K562 (cell line): ENCODE measurements at regions not wholly inside any gene's neighbourhood (a gene's known extent, or its start where the extent isn't known, plus 50 kb on each side); places are given as distances from the start of the nearest gene placed in this dataset.

Source experiments
- ATAC-seq: fragments of 200-7000 bp; cut with Tn5 transposase; 3 replicates; pipeline ENCODE4 v1.9.1; 2020; ENCODE audit warnings: moderate library complexity
- BruUV-seq: library from RNA; stranded (reverse); fragments of 400-500 nt; replicated peaks from 2 replicates; lab custom pipeline; 2021; lab: Mats Ljungman, UMichigan
- CTCF ChIA-PET: fragments of 300-600 bp; formaldehyde crosslinking; extraction: SDS; loops from one replicate; lab custom pipeline; 2021; ENCODE audit warnings: low intra/inter-chr PET ratio; lab: Yijun Ruan, JAX
- POLR2A ChIA-PET: fragments of 300-600, 350-650 bp; sonication (Branson Sonifier 250); formaldehyde crosslinking; extraction: SDS; loops from one replicate; lab custom pipeline; 2021; ENCODE audit warnings: antibody characterized with exemption, inconsistent platforms; lab: Yijun Ruan, JAX
- DNase-seq, 4 experiments: peaks; one replicate each; pipeline versions ENCODE4 v3.0.0 to v3.0.0-alpha.2; 2011 to 2018; ENCODE audit warnings: low spot score in 3 of 4, mixed read lengths in 3 of 4; ENCODE audit errors: extremely low read depth in 1 of 4
- FAIRE-seq: peaks from 2 replicates; lab custom pipeline; 2011; peaks lifted over from hg19 to GRCh38; lab: Jason Lieb, UNC
- H2AFZ ChIP-seq: 2 replicates; pipeline ENCODE4 v1.6.0; 2011; ENCODE audit warnings: low read depth, low read length, control low read depth, inconsistent platforms
- H3K27ac ChIP-seq: fragments of 200-600 bp; 3 replicates; pipeline ENCODE4 v1.8.0; 2011; ENCODE audit warnings: low read depth, mild to moderate bottlenecking, control low read depth, inconsistent platforms, low read length, moderate library complexity, mixed read lengths; ENCODE audit errors: extremely low read depth
- H3K27me3 ChIP-seq, 2 experiments: fragments of 300-600 bp in 1 of 2; 2 replicates in 1 of 2; 3 replicates in 1 of 2; pipeline versions ENCODE4 v1.6.0 to v1.8.0; 2011; ENCODE audit warnings: inconsistent platforms in 2 of 2, low read length in 2 of 2, mild to moderate bottlenecking in 1 of 2, mixed read lengths in 1 of 2, moderate library complexity in 1 of 2; ENCODE audit not compliant: control insufficient read depth in 2 of 2, insufficient read depth in 2 of 2
- H3K36me3 ChIP-seq: fragments of 300-600 bp; 3 replicates; pipeline ENCODE4 v1.8.0; 2011; ENCODE audit warnings: mild to moderate bottlenecking, low read length, inconsistent platforms; ENCODE audit not compliant: control insufficient read depth, insufficient read depth
- H3K4me1 ChIP-seq, 2 experiments: fragments of 200-600 bp in 1 of 2; replicated peaks in 1 of 2; 2 replicates in 1 of 2; 3 replicates in 1 of 2; pipeline versions ENCODE4 v1.5.1 to v1.8.0; 2011; ENCODE audit warnings: inconsistent platforms in 2 of 2, low read length in 2 of 2, mild to moderate bottlenecking in 1 of 2, mixed read lengths in 1 of 2, moderate library complexity in 1 of 2; ENCODE audit not compliant: control insufficient read depth in 2 of 2, insufficient read depth in 2 of 2
- H3K4me2 ChIP-seq: 2 replicates; pipeline ENCODE4 v1.6.1; 2011; ENCODE audit warnings: low read length, control low read depth, inconsistent platforms, mixed read lengths; ENCODE audit not compliant: insufficient read depth
- H3K4me3 ChIP-seq: fragments of 200-600 bp; sonication (generic), shearing (Covaris generic); 2 replicates; pipeline ENCODE4 v1.5.1; 2016; ENCODE audit warnings: control low read depth, inconsistent platforms
- H3K79me2 ChIP-seq: fragments of 200-600 bp; 3 replicates; pipeline ENCODE4 v1.8.0; 2011; ENCODE audit warnings: low read length, inconsistent platforms; ENCODE audit not compliant: control insufficient read depth, insufficient read depth
- H3K9ac ChIP-seq, 2 experiments: 2 replicates each; pipeline versions ENCODE4 v1.6.0 to v1.6.1; 2011; ENCODE audit warnings: low read depth in 2 of 2, low read length in 2 of 2, control low read depth in 1 of 2, inconsistent platforms in 1 of 2, mild to moderate bottlenecking in 1 of 2, mixed read lengths in 1 of 2; ENCODE audit not compliant: insufficient read depth in 1 of 2
- H3K9me1 ChIP-seq: one replicate; pipeline ENCODE4 v1.6.0; 2011; ENCODE audit warnings: inconsistent platforms, mild to moderate bottlenecking, low read length, moderate library complexity; ENCODE audit not compliant: control insufficient read depth, insufficient read depth
- H3K9me3 ChIP-seq: replicated peaks from 2 replicates; pipeline ENCODE4 v1.5.1; 2011; ENCODE audit warnings: low read depth, low read length, inconsistent platforms; ENCODE audit not compliant: control insufficient read depth, insufficient read depth
- H4K20me1 ChIP-seq: replicated peaks from 2 replicates; pipeline ENCODE4 v1.6.1; 2011; ENCODE audit warnings: low read length, inconsistent platforms, mixed read lengths; ENCODE audit not compliant: control insufficient read depth, insufficient read depth
- ATF7 ChIP-seq: fragments of 450-650 bp; IDR thresholded peaks from 2 replicates; pipeline ENCODE4 v1.7.1; 2014; ENCODE audit warnings: mild to moderate bottlenecking, moderate library complexity
- CHCHD3 ChIP-seq: fragments of 250-450 bp; sonication (Bioruptor Pico); IDR thresholded peaks from 2 replicates; pipeline ENCODE4 v2.1.2; 2022; ENCODE audit warnings: mild to moderate bottlenecking
- CTBP1 ChIP-seq: fragments of 450-650 bp; IDR thresholded peaks from 2 replicates; pipeline ENCODE4 v1.6.1; 2016; ENCODE audit warnings: borderline replicate concordance
- FUS ChIP-seq: fragments of 200-400 bp; formaldehyde crosslinking; optimal IDR thresholded peaks from 2 replicates; pipeline ENCODE3; 2017; ENCODE audit warnings: low read depth, low read length
- HOMEZ ChIP-seq: fragments of 250-450 bp; sonication (Bioruptor Pico); IDR thresholded peaks from 2 replicates; pipeline ENCODE4 v1.4.0; 2020; ENCODE audit warnings: mild to moderate bottlenecking, moderate library complexity
- JUN ChIP-seq, 2 experiments: sonication (generic) in 1 of 2; formaldehyde crosslinking in 1 of 2; IDR thresholded peaks; 2 replicates each; pipeline versions ENCODE4 v1.6.1 to v1.8.0; 2012 to 2022; ENCODE audit warnings: borderline replicate concordance in 2 of 2, mild to moderate bottlenecking in 2 of 2, improper control_type of control experiment in 1 of 2, low read depth in 1 of 2, low read length in 1 of 2, missing genetic modification reagents in 1 of 2
- PHB ChIP-seq: fragments of 250-450 bp; sonication (Bioruptor Pico); IDR thresholded peaks from 2 replicates; pipeline ENCODE4 v1.5.0; 2021
- RBM15 ChIP-seq: fragments of 200-400 bp; formaldehyde crosslinking; IDR thresholded peaks from 2 replicates; pipeline ENCODE4 v1.6.1; 2018; ENCODE audit warnings: mild to moderate bottlenecking, low read length, moderate library complexity; ENCODE audit not compliant: insufficient read depth
- SREBF1 ChIP-seq: fragments of 150-350 bp; IDR thresholded peaks from 2 replicates; pipeline ENCODE4 v1.6.1; 2014; ENCODE audit warnings: antibody characterized with exemption, low read depth, low read length, borderline replicate concordance
- SRSF7 ChIP-seq: fragments of 200-400 bp; formaldehyde crosslinking; optimal IDR thresholded peaks from 2 replicates; pipeline ENCODE3; 2017; ENCODE audit warnings: mild to moderate bottlenecking, low read depth, low read length
- ZNF133 ChIP-seq: fragments of 250-450 bp; sonication (Bioruptor Pico); IDR thresholded peaks from 2 replicates; pipeline ENCODE4 v1.4.0; 2020; ENCODE audit warnings: mild to moderate bottlenecking
- ZNF146 ChIP-seq: IDR thresholded peaks from one replicate; pipeline ENCODE4 v1.6.1; 2018; ENCODE audit warnings: missing compliant biosample characterization; ENCODE audit not compliant: unreplicated experiment
- ZZZ3 ChIP-seq: fragments of 450-650 bp; IDR thresholded peaks from 2 replicates; pipeline ENCODE4 v1.6.1; 2016; ENCODE audit warnings: antibody characterized with exemption, mild to moderate bottlenecking, moderate library complexity
- WGBS: fragments of 100-300 bp; shearing (Covaris generic); methylation state at CpG from one replicate; pipeline ENCODE4 v1.1.6; 2016; ENCODE audit warnings: low coverage, mixed read lengths; ENCODE audit not compliant: insufficient coverage; ENCODE audit errors: missing lambda C conversion rate; 5-methylcytosine and 5-hydroxymethylcytosine counted together
- in situ Hi-C: fragments of 300-500 bp; cut with MboI; formaldehyde crosslinking; loops from 4 replicates; pipeline ENCODE4 v1.15.0; 2018; ENCODE audit warnings: inconsistent platforms, mixed read lengths
- intact Hi-C: fragments of 100-400 bp; cut with micrococcal nuclease; formaldehyde crosslinking; loops from 2 replicates; pipeline ENCODE4 v1.14.2; 2022

GRCh38 chr7:128190051-128190647 lies 50.9 kb upstream of the LEP start:
- peaks cover 32 to 54% of the 10 kb centered on the region in 2 experiments for H3K27me3 ChIP-seq
- H3K9ac ChIP-seq: no peak overlapping the region
- H3K9me3 ChIP-seq: peaks cover 7% of the 10 kb centered on the region
- FAIRE-seq (no peak), DNase-seq (no peak), ATAC-seq (peak; percentile 45)
- ChIA-PET POLR2A (interaction anchor here (0.5 to 0.9 kb wide), 2 partner anchors 54 to 624 kb away, joined by 3 read pairs; no protein-coding TSS in a partner anchor), CTCF (no interaction called here)
- H2AFZ ChIP-seq: no peak overlapping the region
- no peaks in the 10 kb centered on the region for H3K4me1 ChIP-seq
- no peak overlapping the region for H3K4me3 ChIP-seq
- no peaks in the 10 kb centered on the region for H3K79me2 ChIP-seq
- 0% methylated on average over 7 of the region's 7 CpGs for WGBS
- no peaks in the 10 kb centered on the region for H3K9me1 ChIP-seq
- no peaks in the 10 kb centered on the region for H3K36me3 ChIP-seq
- in situ Hi-C loops: no loop called here
- no TSS peak for BruUV-seq
- H3K4me2 ChIP-seq: no peak overlapping the region
- TF ChIP-seq ZNF146 (CRISPR knock-in tag) (no peak), ATF7 (no peak), CHCHD3 (CRISPR knock-in tag) (no peak), PHB (CRISPR knock-in tag) (no peak), ZZZ3 (no peak), FUS (no peak), RBM15 (no peak), HOMEZ (CRISPR knock-in tag) (no peak), ZNF133 (CRISPR knock-in tag) (no peak), SRSF7 (no peak), CTBP1 (no peak), JUN (IDR thresholded peaks at IDR 0.05; ENCODE audit: borderline replicate concordance, low read depth, low read length) (no peak), JUN (CRISPR knock-in tag; IDR thresholded peaks at IDR 0.05; ENCODE audit: borderline replicate concordance) (no peak), SREBF1 (no peak)
- no peaks in the 10 kb centered on the region for H4K20me1 ChIP-seq
- H3K27ac ChIP-seq: no peak overlapping the region
- intact Hi-C loops: no loop called here
